ENCODE measurements at regions not wholly inside any gene's neighbourhood (a gene's known extent, or its start where the extent isn't known, plus 50 kb on each side); places are given as distances from the start of the nearest gene placed in this dataset.

DNA sequence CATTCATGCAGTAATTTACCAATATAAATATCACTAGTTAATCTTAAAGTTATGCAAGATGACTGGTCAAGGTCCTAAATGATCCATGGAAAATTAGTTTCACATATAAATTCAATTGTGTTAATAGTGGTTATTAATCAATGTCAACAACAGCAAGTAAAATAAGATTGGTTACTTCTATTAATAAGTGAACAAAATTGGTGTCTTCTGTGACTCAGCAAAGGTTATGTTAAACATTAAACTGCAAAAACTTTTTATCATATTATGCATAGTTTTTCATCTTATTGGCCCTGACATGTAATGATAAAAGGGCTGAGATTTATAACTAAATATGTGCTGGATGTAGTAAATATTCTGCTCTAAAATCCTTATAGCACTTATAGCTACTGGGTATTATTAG is 359.0 kb upstream of the UBE2E3 start:
- TF ChIP-seq CTCF (IDR thresholded peaks at IDR 0.05; ENCODE audit: low read depth, low read length): no peak
- DNase-seq (ENCODE audit: low read depth, low spot score): no peak
- in situ Hi-C loops (cut with HindIII; ENCODE audit: low sequenced_read_pairs): no loop called here
- no peak overlapping the region for H3K4me3 ChIP-seq (ENCODE audit: low read depth, low read length)

DNA sequence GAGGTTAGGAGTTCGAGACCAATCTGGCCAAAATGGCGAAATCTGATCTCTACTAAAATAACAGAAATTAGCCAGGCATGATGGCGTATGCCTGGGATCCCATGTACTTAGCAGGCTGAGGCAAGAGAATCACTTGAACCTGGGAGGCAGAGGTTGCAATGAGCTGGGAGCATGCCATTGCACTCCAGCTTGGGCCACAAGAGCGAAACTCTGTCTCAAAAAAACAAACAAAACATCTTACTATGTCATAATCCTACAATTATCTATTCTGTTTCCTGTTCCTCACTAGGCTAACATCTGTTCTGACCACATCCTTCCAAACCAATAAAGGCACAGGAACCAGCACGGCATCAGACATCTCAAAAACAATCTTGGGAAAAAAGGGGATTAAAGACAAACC is 361.8 kb upstream of the UBE2E3 start:
- in situ Hi-C loops (cut with HindIII; ENCODE audit: low sequenced_read_pairs): no loop called here
- H3K4me3 ChIP-seq (ENCODE audit: low read depth, low read length): no peak overlapping the region
- DNase-seq (ENCODE audit: low read depth, low spot score): peak; percentile 55
- TF ChIP-seq CTCF (IDR thresholded peaks at IDR 0.05; ENCODE audit: low read depth, low read length): no peak

GRCh38 chr2:180614776-180615175 is 365.6 kb upstream of the UBE2E3 start:
- H3K4me3 ChIP-seq (ENCODE audit: low read depth, low read length): no peak overlapping the region
- DNase-seq (ENCODE audit: low read depth, low spot score): no peak
- TF ChIP-seq CTCF (IDR thresholded peaks at IDR 0.05; ENCODE audit: low read depth, low read length): no peak
- in situ Hi-C loops (cut with HindIII; ENCODE audit: low sequenced_read_pairs): no loop called here

DNA sequence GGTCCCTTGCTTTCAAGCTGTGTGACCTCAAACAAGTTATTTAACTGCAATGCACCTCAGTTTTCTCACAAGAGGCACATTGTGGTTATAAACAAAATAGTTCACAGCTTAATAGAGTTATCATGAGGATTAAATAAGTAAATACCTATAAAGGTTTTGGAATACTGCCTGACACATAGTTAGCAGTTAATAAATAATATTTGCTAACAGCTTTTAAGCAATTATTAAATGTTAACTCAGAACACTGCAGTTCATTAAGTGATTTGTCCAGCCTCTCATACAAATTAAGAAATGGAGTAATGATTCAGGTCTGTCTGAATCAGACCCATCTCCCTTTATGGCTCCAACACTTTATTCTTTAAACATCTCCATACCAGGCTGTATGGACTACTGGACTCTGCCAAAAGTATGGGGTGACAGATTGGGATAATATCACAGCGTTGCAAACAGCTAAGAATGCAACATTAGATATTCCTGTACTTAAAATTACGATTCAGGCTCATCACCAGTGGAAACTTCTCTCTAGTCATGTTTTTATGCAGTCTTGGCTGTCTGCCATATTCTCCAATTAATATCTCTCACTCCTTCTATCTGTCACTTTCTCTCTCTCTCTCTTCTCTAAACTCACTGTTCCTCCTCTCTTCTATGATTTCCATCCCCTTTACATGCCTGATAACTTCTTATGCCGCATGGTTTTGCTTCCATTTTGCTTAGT is 370.6 kb upstream of the UBE2E3 start:
- DNase-seq (ENCODE audit: low read depth, low spot score): no peak
- in situ Hi-C loops (cut with HindIII; ENCODE audit: low sequenced_read_pairs): no loop called here

GRCh38 chr2:180607514-180608049 is 372.8 kb upstream of the UBE2E3 start:
- H3K4me3 ChIP-seq (ENCODE audit: low read depth, low read length): no peak overlapping the region
- in situ Hi-C loops (cut with HindIII; ENCODE audit: low sequenced_read_pairs): no loop called here
- DNase-seq (ENCODE audit: low read depth, low spot score): no peak
- TF ChIP-seq CTCF (IDR thresholded peaks at IDR 0.05; ENCODE audit: low read depth, low read length): no peak

More for the DNA sequence above, 370.6 kb upstream of the UBE2E3 start:
- no peak overlapping the region for H3K4me3 ChIP-seq (ENCODE audit: low read depth, low read length)
- TF ChIP-seq CTCF (IDR thresholded peaks at IDR 0.05; ENCODE audit: low read depth, low read length): no peak

DNA sequence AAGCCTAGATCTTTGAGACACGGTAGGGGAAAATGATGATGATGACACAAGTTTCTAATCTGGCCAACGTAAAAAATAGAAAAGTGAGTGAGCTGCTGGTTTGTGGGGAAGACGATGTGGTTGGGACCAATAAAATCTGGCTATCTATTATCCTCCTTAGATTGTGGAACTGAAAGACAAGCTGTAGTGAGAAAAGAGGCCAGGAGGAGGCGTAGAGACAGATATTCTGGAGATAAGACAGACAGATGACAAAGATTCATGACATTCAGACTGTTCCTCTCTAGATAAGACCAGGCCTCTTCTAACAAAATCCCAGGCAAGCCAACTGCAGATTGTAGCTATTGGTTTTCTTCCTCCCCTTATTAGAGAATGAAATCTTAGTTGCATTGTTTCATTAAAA is 376.3 kb upstream of the UBE2E3 start:
- no peak for DNase-seq (ENCODE audit: low read depth, low spot score)

More for the DNA sequence above, 376.3 kb upstream of the UBE2E3 start:
- in situ Hi-C loops (cut with HindIII; ENCODE audit: low sequenced_read_pairs): no loop called here
- no peak overlapping the region for H3K4me3 ChIP-seq (ENCODE audit: low read depth, low read length)
- peak; percentile 20 for TF ChIP-seq CTCF (IDR thresholded peaks at IDR 0.05; ENCODE audit: low read depth, low read length)

All from astrocyte of the spinal cord (primary cell).